H1 (cell line): ENCODE measurements at regions not wholly inside any gene's neighbourhood (a gene's known extent, or its start where the extent isn't known, plus 50 kb on each side); places are given as distances from the start of the nearest gene placed in this dataset.

ENCODE experiments used
- CTCF ChIA-PET: fragments of 300-600 bp; sonication (Branson Sonifier 250); formaldehyde crosslinking; loops from one replicate; lab custom pipeline; 2021; ENCODE audit not compliant: partially characterized antibody; lab: Charles Lee
- POLR2A ChIA-PET: fragments of 300-600 bp; sonication (Branson Sonifier 250); formaldehyde crosslinking; loops from one replicate; lab custom pipeline; 2021; ENCODE audit warnings: inconsistent platforms; ENCODE audit not compliant: partially characterized antibody; lab: Charles Lee
- DNase-seq, 2 experiments: peaks; one replicate each; pipeline versions ENCODE4 v3.0.0 to v3.0.0-alpha.2; 2010 to 2022; ENCODE audit warnings: low spot score in 2 of 2, low read depth in 1 of 2, mixed read lengths in 1 of 2
- FAIRE-seq: peaks from 2 replicates; lab custom pipeline; 2011; peaks lifted over from hg19 to GRCh38; lab: Jason Lieb, UNC
- H2AFZ ChIP-seq: 2 replicates; pipeline ENCODE4 v1.8.1; 2012; ENCODE audit warnings: low read length, inconsistent platforms
- H2AK5ac ChIP-seq: 2 replicates; pipeline ENCODE4 v1.6.1; 2013; ENCODE audit warnings: low read depth, low read length
- H2BK120ac ChIP-seq: replicated peaks from 2 replicates; pipeline ENCODE3; 2013; ENCODE audit warnings: low read depth, low read length, inconsistent platforms
- H2BK12ac ChIP-seq: 2 replicates; pipeline ENCODE4 v1.6.1; 2013; ENCODE audit warnings: low read depth, low read length
- H2BK15ac ChIP-seq: 2 replicates; pipeline ENCODE4 v1.6.1; 2013; ENCODE audit warnings: low read length
- H2BK20ac ChIP-seq: 2 replicates; pipeline ENCODE4 v1.6.1; 2013; ENCODE audit warnings: low read length
- H2BK5ac ChIP-seq: 2 replicates; pipeline ENCODE4 v1.6.1; 2013; ENCODE audit warnings: low read depth, low read length
- H3K14ac ChIP-seq: 2 replicates; pipeline ENCODE4 v1.6.1; 2013; ENCODE audit warnings: inconsistent platforms; ENCODE audit not compliant: insufficient read length
- H3K18ac ChIP-seq: 2 replicates; pipeline ENCODE4 v1.6.1; 2013; ENCODE audit warnings: low read length; ENCODE audit errors: extremely low read depth
- H3K23ac ChIP-seq: 2 replicates; pipeline ENCODE4 v1.6.1; 2013; ENCODE audit warnings: inconsistent platforms; ENCODE audit not compliant: insufficient read length
- H3K23me2 ChIP-seq: 2 replicates; pipeline ENCODE4 v1.6.1; 2013; ENCODE audit warnings: low read depth, low read length
- H3K27ac ChIP-seq: 2 replicates; pipeline ENCODE4 v1.6.1; 2011; ENCODE audit warnings: low read depth, low read length, inconsistent platforms
- H3K27me3 ChIP-seq, 4 experiments: replicated peaks in 1 of 4; 1 replicate in 1 of 4; 2 replicates in 3 of 4; pipeline versions ENCODE4 v1.6.1 to v1.8.1; 2011 to 2013; ENCODE audit warnings: low read length in 3 of 4, mild to moderate bottlenecking in 3 of 4, inconsistent platforms in 2 of 4, mixed read lengths in 2 of 4, moderate library complexity in 1 of 4; ENCODE audit not compliant: control insufficient read depth in 3 of 4, insufficient read depth in 3 of 4; ENCODE audit errors: extremely low read depth in 1 of 4
- H3K36me3 ChIP-seq, 4 experiments: 2 replicates each; pipeline versions ENCODE4 v1.6.1 to v1.8.1; 2011 to 2013; ENCODE audit warnings: mild to moderate bottlenecking in 4 of 4, low read length in 3 of 4, moderate library complexity in 2 of 4, control low read depth in 1 of 4, inconsistent platforms in 1 of 4; ENCODE audit not compliant: insufficient read depth in 4 of 4, control insufficient read depth in 2 of 4
- H3K4ac ChIP-seq: replicated peaks from 2 replicates; pipeline ENCODE3; 2013; ENCODE audit warnings: low read length, low read depth, mixed read lengths, inconsistent platforms; ENCODE audit not compliant: insufficient read length
- H3K4me1 ChIP-seq, 4 experiments: replicated peaks in 1 of 4; 1 replicate in 1 of 4; 2 replicates in 3 of 4; pipeline versions ENCODE4 v1.6.1 to v1.8.1; 2011 to 2013; ENCODE audit warnings: low read length in 3 of 4, inconsistent platforms in 2 of 4, mixed read lengths in 1 of 4; ENCODE audit not compliant: insufficient read depth in 4 of 4, control insufficient read depth in 3 of 4
- H3K4me2 ChIP-seq, 2 experiments: 2 replicates each; pipeline versions ENCODE4 v1.6.1 to v1.8.1; 2011 to 2013; ENCODE audit warnings: low read depth in 2 of 2, low read length in 2 of 2, control low read depth in 1 of 2, inconsistent platforms in 1 of 2, mild to moderate bottlenecking in 1 of 2; ENCODE audit not compliant: insufficient read depth in 1 of 2
- H3K4me3 ChIP-seq, 4 experiments: fragments of 200-600, 300-600 bp in 1 of 4; sonication (generic), shearing (Covaris generic), sonication (Bioruptor Twin) in 1 of 4; 2 replicates each; pipeline versions ENCODE4 v1.5.1 to v1.8.1; 2011 to 2016; ENCODE audit warnings: low read length in 4 of 4, low read depth in 3 of 4, control low read depth in 2 of 4, inconsistent platforms in 2 of 4, mild to moderate bottlenecking in 2 of 4, mixed read lengths in 1 of 4, moderate library complexity in 1 of 4; ENCODE audit not compliant: insufficient read depth in 2 of 4; ENCODE audit errors: extremely low read depth in 1 of 4
- H3K56ac ChIP-seq: replicated peaks from 2 replicates; pipeline ENCODE3; 2013; ENCODE audit warnings: low read depth, mild to moderate bottlenecking, mixed read lengths, low read length, inconsistent platforms; ENCODE audit not compliant: insufficient read length
- H3K79me1 ChIP-seq: 2 replicates; pipeline ENCODE4 v1.6.1; 2013; ENCODE audit warnings: low read depth, low read length, control low read depth
- H3K79me2 ChIP-seq, 2 experiments: 2 replicates each; pipeline versions ENCODE4 v1.6.1 to v1.8.1; 2012 to 2013; ENCODE audit warnings: low read length in 2 of 2, mild to moderate bottlenecking in 2 of 2, inconsistent platforms in 1 of 2; ENCODE audit not compliant: insufficient read depth in 2 of 2, control insufficient read depth in 1 of 2
- H3K9ac ChIP-seq, 4 experiments: replicated peaks in 1 of 4; 1 replicate in 1 of 4; 2 replicates in 3 of 4; pipeline versions ENCODE4 v1.6.1 to v1.8.1; 2011 to 2013; ENCODE audit warnings: low read depth in 3 of 4, low read length in 3 of 4, control low read depth in 2 of 4, mild to moderate bottlenecking in 2 of 4, moderate library complexity in 2 of 4, inconsistent platforms in 1 of 4; ENCODE audit errors: extremely low read depth in 1 of 4
- H3K9me3 ChIP-seq, 2 experiments: 2 replicates each; pipeline versions ENCODE4 v1.6.1 to v1.8.1; 2012 to 2013; ENCODE audit warnings: mild to moderate bottlenecking in 2 of 2, moderate library complexity in 2 of 2, control low read depth in 1 of 2, inconsistent platforms in 1 of 2, low read depth in 1 of 2, low read length in 1 of 2, mixed read lengths in 1 of 2; ENCODE audit not compliant: insufficient read depth in 2 of 2
- H4K20me1 ChIP-seq, 2 experiments: replicated peaks in 1 of 2; 2 replicates each; pipeline versions ENCODE3 to v1.8.1; 2011 to 2013; ENCODE audit warnings: inconsistent platforms in 2 of 2, low read length in 2 of 2, mild to moderate bottlenecking in 1 of 2; ENCODE audit not compliant: insufficient read depth in 2 of 2, control insufficient read depth in 1 of 2
- H4K5ac ChIP-seq: 2 replicates; pipeline ENCODE4 v1.6.1; 2013; ENCODE audit warnings: low read length, low read depth, mixed read lengths, inconsistent platforms; ENCODE audit not compliant: insufficient read length
- H4K8ac ChIP-seq: 2 replicates; pipeline ENCODE4 v1.8.0; 2013; ENCODE audit warnings: mild to moderate bottlenecking, moderate library complexity, low read length, inconsistent platforms; ENCODE audit not compliant: insufficient read depth; ENCODE audit errors: extremely low read depth
- H4K91ac ChIP-seq: replicated peaks from 2 replicates; pipeline ENCODE3; 2013; ENCODE audit warnings: low read length, mixed read lengths, inconsistent platforms; ENCODE audit not compliant: insufficient read length
- CHD1 ChIP-seq: IDR thresholded peaks from 2 replicates; pipeline ENCODE4 v1.6.1; 2012; ENCODE audit warnings: low read depth, low read length, improper control_type of control experiment
- FOSL1 ChIP-seq: IDR thresholded peaks from 2 replicates; pipeline ENCODE4 v1.6.1; 2011; ENCODE audit warnings: mild to moderate bottlenecking, low read depth, low read length, moderate library complexity; ENCODE audit not compliant: insufficient read depth
- JUN ChIP-seq: IDR thresholded peaks from 2 replicates; pipeline ENCODE4 v1.6.1; 2011; ENCODE audit warnings: low read depth, mild to moderate bottlenecking, improper control_type of control experiment, low read length
- MAX ChIP-seq: IDR thresholded peaks from 2 replicates; pipeline ENCODE4 v1.6.1; 2012; ENCODE audit warnings: inconsistent platforms
- RAD21 ChIP-seq, 2 experiments: IDR thresholded peaks in 1 of 2; conservative IDR thresholded peaks in 1 of 2; 2 replicates each; pipeline ENCODE4 v1.6.1; 2011; ENCODE audit warnings: low read depth in 2 of 2, low read length in 2 of 2, improper control_type of control experiment in 1 of 2, inconsistent platforms in 1 of 2, mild to moderate bottlenecking in 1 of 2, moderate library complexity in 1 of 2
- RNF2 ChIP-seq: fragments of 200-900, 300-1000 bp; sonication (generic); IDR thresholded peaks from 2 replicates; pipeline ENCODE4 v1.7.1; 2016; ENCODE audit warnings: borderline replicate concordance, low read depth, mild to moderate bottlenecking, antibody characterized with exemption, low read length; ENCODE audit not compliant: poor library complexity, severe bottlenecking; ENCODE audit errors: missing control alignments
- RXRA ChIP-seq: IDR thresholded peaks from 2 replicates; pipeline ENCODE4 v1.6.1; 2011; ENCODE audit warnings: low read depth, mild to moderate bottlenecking, low read length, moderate library complexity; ENCODE audit not compliant: insufficient read depth
- SIRT6 ChIP-seq: IDR thresholded peaks from one replicate; pipeline ENCODE4 v1.7.1; 2012; ENCODE audit warnings: low read length, inconsistent platforms
- SRF ChIP-seq: IDR thresholded peaks from 2 replicates; pipeline ENCODE4 v1.6.1; 2011; ENCODE audit warnings: mild to moderate bottlenecking, low read depth, low read length, moderate library complexity
- ZNF274 ChIP-seq: IDR thresholded peaks from 2 replicates; pipeline ENCODE4 v1.7.0; 2012; ENCODE audit warnings: low read length, borderline replicate concordance; ENCODE audit errors: extremely low read depth
- WGBS, 2 experiments: shearing (Covaris generic) in 1 of 2; methylation state at CpG; one replicate each; pipeline versions ENCODE4 v1.1.6 to v1.1.7; 2013 to 2015; ENCODE audit warnings: low lambda C conversion rate in 2 of 2, mixed read lengths in 2 of 2, inconsistent platforms in 1 of 2, low coverage in 1 of 2, missing lambda C conversion rate in 1 of 2; ENCODE audit not compliant: insufficient replicate concordance in 2 of 2, insufficient coverage in 1 of 2, insufficient read length in 1 of 2; ENCODE audit errors: extremely low coverage in 1 of 2, missing lambda C conversion rate in 1 of 2; 5-methylcytosine and 5-hydroxymethylcytosine counted together
- TF ChIP-seq, protein P1 (sequence below): IDR thresholded peaks from 2 replicates; pipeline ENCODE4 v1.6.1; 2011; ENCODE audit warnings: low read length, improper control_type of control experiment

- H2BK12ac ChIP-seq, result no peak overlapping the region
- H2BK120ac ChIP-seq, result no peak overlapping the region
- no peak overlapping the region for H3K23ac ChIP-seq
- TF ChIP-seq FOSL1 (no peak), SIRT6 (no peak), JUN (no peak), RAD21 (IDR thresholded peaks at IDR 0.05 in 1 of 2, conservative IDR thresholded peaks at IDR 0.05 in 1 of 2; ENCODE audit: low read depth in 2 of 2, low read length in 2 of 2) (no peak), SRF (no peak), ZNF274 (no peak), CHD1 (no peak), MAX (no peak), RXRA (no peak), RNF2 (no peak)
- TF ChIP-seq, protein P1, sequence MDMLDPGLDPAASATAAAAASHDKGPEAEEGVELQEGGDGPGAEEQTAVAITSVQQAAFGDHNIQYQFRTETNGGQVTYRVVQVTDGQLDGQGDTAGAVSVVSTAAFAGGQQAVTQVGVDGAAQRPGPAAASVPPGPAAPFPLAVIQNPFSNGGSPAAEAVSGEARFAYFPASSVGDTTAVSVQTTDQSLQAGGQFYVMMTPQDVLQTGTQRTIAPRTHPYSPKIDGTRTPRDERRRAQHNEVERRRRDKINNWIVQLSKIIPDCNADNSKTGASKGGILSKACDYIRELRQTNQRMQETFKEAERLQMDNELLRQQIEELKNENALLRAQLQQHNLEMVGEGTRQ, result no peak
- TF ChIP-seq, all 59 proteins: peak for 0
- no peak overlapping the region for H3K9ac ChIP-seq
- H3K56ac ChIP-seq, result no peak overlapping the region
- no peak overlapping the region for H2BK5ac ChIP-seq
- 89% methylated on average over 2 of the region's 2 CpGs; no CpG with 5 or more reads in 1 of the 2 experiments for WGBS, 2 experiments
- no peak overlapping the region for H4K91ac ChIP-seq
- no peak overlapping the region for H3K4me2 ChIP-seq
- H2BK15ac ChIP-seq, result no peak overlapping the region
- no peaks in the 10 kb centered on the region for H3K79me2 ChIP-seq
- no peaks in the 10 kb centered on the region for H3K36me3 ChIP-seq
- H3K27ac ChIP-seq, result no peak overlapping the region
- FAIRE-seq, result no peak
- no peaks in the 10 kb centered on the region for H3K27me3 ChIP-seq
- H3K23me2 ChIP-seq, result no peaks in the 10 kb centered on the region
- ChIA-PET CTCF (no interaction called here), POLR2A (no interaction called here)
- H3K4me3 ChIP-seq, result no peak overlapping the region
- peaks cover 0 to 2% (median 0%) of the 10 kb centered on the region in 4 experiments; a peak in 1 of 7 replicates for H3K4me1 ChIP-seq
- H4K8ac ChIP-seq, result no peak overlapping the region
- no peak overlapping the region for H2BK20ac ChIP-seq
- H3K79me1 ChIP-seq, result no peaks in the 10 kb centered on the region
- H2AFZ ChIP-seq, result no peak overlapping the region
- no peak overlapping the region for H4K5ac ChIP-seq
- no peak overlapping the region for H3K4ac ChIP-seq
- H3K14ac ChIP-seq, result no peak overlapping the region
- no peak for DNase-seq
- H4K20me1 ChIP-seq, result no peaks in the 10 kb centered on the region
- H2AK5ac ChIP-seq, result no peak overlapping the region
- H3K18ac ChIP-seq, result no peak overlapping the region
- no peaks in the 10 kb centered on the region for H3K9me3 ChIP-seq
Measured at GRCh38 chr20:2227861-2228260, 67.9 kb upstream of the TGM3 start.
